Adrenal gland (tissue), 9 donors: ENCODE measurements at regions not wholly inside any gene's neighbourhood (a gene's known extent, or its start where the extent isn't known, plus 50 kb on each side); places are given as distances from the start of the nearest gene placed in this dataset.
"Not testable (repeated sequence)": the region's sequence is repeated elsewhere in the genome, so short reads cannot be mapped to it uniquely, and the experiment has no call there.

Experiments used
- DNase-seq, 7 donors: peaks; one replicate each; pipeline ENCODE4 v3.0.0-alpha.2; 2019 to 2020
- H3K27ac ChIP-seq, 5 donors: fragments of 200-600 bp; sonication (generic) in 4 of 5; 1 replicate in 3 of 5; 2 replicates in 2 of 5; pipeline versions ENCODE4 v1.5.1 to v1.8.0; 2016 to 2020; ENCODE audit warnings: mild to moderate bottlenecking in 1 of 5
- H3K27me3 ChIP-seq: fragments of 200-600 bp; 2 replicates; pipeline ENCODE4 v1.8.0; 2021
- H3K36me3 ChIP-seq, 2 donors: fragments of 200-600 bp; replicated peaks in 1 of 2; 1 replicate in 1 of 2; 2 replicates in 1 of 2; pipeline versions ENCODE4 v1.5.1 to v1.8.0; 2018 to 2022
- H3K4me1 ChIP-seq, 2 donors: fragments of 200-600 bp; replicated peaks in 1 of 2; 1 replicate in 1 of 2; 2 replicates in 1 of 2; pipeline versions ENCODE4 v1.5.1 to v1.8.0; 2018 to 2021
- H3K4me3 ChIP-seq, 4 donors: fragments of 200-600 bp; sonication (generic) in 3 of 4; one replicate each; pipeline ENCODE4 v1.5.1; 2016 to 2018
- H3K9me3 ChIP-seq, 3 donors: fragments of 200-600 bp; sonication (generic) in 1 of 3; replicated peaks in 1 of 3; 1 replicate in 2 of 3; 2 replicates in 1 of 3; pipeline versions ENCODE4 v1.5.1 to v1.8.0; 2016 to 2021
- CTCF ChIP-seq, 6 experiments: fragments of 450-650 bp in 4 of 6; fragments of 200-600 bp in 2 of 6; sonication (generic) in 1 of 6; IDR thresholded peaks; 1 replicate in 5 of 6; 2 replicates in 1 of 6; pipeline versions ENCODE4 v1.5.1 to v1.8.0; 2016 to 2021; ENCODE audit warnings: antibody characterized with exemption in 6 of 6, mild to moderate bottlenecking in 2 of 6, moderate library complexity in 1 of 6
- POLR2A ChIP-seq, 2 donors: fragments of 450-650 bp; IDR thresholded peaks; one replicate each; pipeline ENCODE4 v1.6.1; 2017; ENCODE audit warnings: antibody characterized with exemption in 2 of 2, mild to moderate bottlenecking in 2 of 2, moderate library complexity in 1 of 2
- WGBS, 4 donors: extraction: QIAGEN DNeasy Blood & Tissue Kit in 2 of 4; methylation state at CpG; one replicate each; pipeline versions ENCODE4 v1.1.5 to v1.1.7; 2013 to 2017; 5-methylcytosine and 5-hydroxymethylcytosine counted together
- intact Hi-C, 2 donors: fragments of 100-400 bp; cut with DNase I; formaldehyde crosslinking; loops; one replicate each; pipeline versions ENCODE4 v1.14.1 to v1.15.0; 2022 to 2023
- donor health status: healthy with polysubstance abuse.
- donor health status: Bipolar disorder and iron deficiency.
- donor health status: DM: yes; HTN: yes; CAD: no.
- donor health status: DM: no; HTN: no; CAD: no.
- donor health status: DM: no; HTN: no; CAD: no.

- H3K4me1 ChIP-seq: no peaks in the 10 kb centered on the region
- H3K9me3 ChIP-seq: no peaks in the 10 kb centered on the region
- no peaks in the 10 kb centered on the region for H3K27me3 ChIP-seq
- no peaks in the 10 kb centered on the region for H3K36me3 ChIP-seq
- whole genome bisulfite sequencing, 4 donors: 64 to 72% (median 68%) methylated on average over 3 of the region's 3 CpGs
- DNase-seq: no peak
- no peak overlapping the region for H3K4me3 ChIP-seq
- TF ChIP-seq CTCF (IDR thresholded peaks at IDR 0.05) (no peak), POLR2A (IDR thresholded peaks at IDR 0.05) (no peak)
- H3K27ac ChIP-seq: no peak overlapping the region
- intact Hi-C loops: no loop called here
These were observed 151.9 kb downstream of the GXYLT1 start for GRCh38 chr12:41992692-41993215.

GRCh38 chr12:41992022-41992421, 152.7 kb downstream of the GXYLT1 start:
- intact Hi-C loops: no loop called here
- Histone ChIP-seq H3K4me1 (no peaks in the 10 kb centered on the region), H3K9me3 (no peaks in the 10 kb centered on the region), H3K4me3 (no peak overlapping the region), H3K27me3 (no peaks in the 10 kb centered on the region), H3K36me3 (no peaks in the 10 kb centered on the region), H3K27ac (no peak overlapping the region)
- DNase-seq: no peak
- WGBS, 4 donors: 49 to 72% (median 66%) methylated on average over 1 of the region's 1 CpG
- TF ChIP-seq POLR2A (IDR thresholded peaks at IDR 0.05) (no peak), CTCF (IDR thresholded peaks at IDR 0.05) (no peak)

- TF ChIP-seq CTCF (IDR thresholded peaks at IDR 0.05): no peak
- no peak for TF ChIP-seq POLR2A (IDR thresholded peaks at IDR 0.05)
- no peak overlapping the region for H3K4me3 ChIP-seq
- intact Hi-C loops: no loop called here
- 89 to 94% (median 92%) methylated on average over 2 of the region's 2 CpGs for WGBS, 4 donors
- H3K9me3 ChIP-seq: no peaks in the 10 kb centered on the region
- no peaks in the 10 kb centered on the region for H3K27me3 ChIP-seq
- no peak for DNase-seq
- no peak overlapping the region for H3K27ac ChIP-seq
- no peaks in the 10 kb centered on the region for H3K4me1 ChIP-seq
- no peaks in the 10 kb centered on the region for H3K36me3 ChIP-seq
These were observed 156.0 kb downstream of the GXYLT1 start for GRCh38 chr12:41988715-41989114.

GRCh38 chr12:41986513-41986912, 158.2 kb downstream of the GXYLT1 start:
- H3K36me3 ChIP-seq, H3K4me1 ChIP-seq, H3K9me3 ChIP-seq, DNase-seq, H3K27me3 ChIP-seq, H3K4me3 ChIP-seq, H3K27ac ChIP-seq, intact Hi-C loops: not testable (repeated sequence)
- WGBS, 4 donors: 82 to 93% (median 88%) methylated on average over 2 of the region's 2 CpGs

- H3K4me1 ChIP-seq: no peaks in the 10 kb centered on the region
- no peak overlapping the region for H3K4me3 ChIP-seq
- intact Hi-C loops: no loop called here
- H3K36me3 ChIP-seq: no peaks in the 10 kb centered on the region
- no peak for DNase-seq
- H3K9me3 ChIP-seq: no peaks in the 10 kb centered on the region
- H3K27me3 ChIP-seq: no peaks in the 10 kb centered on the region
- TF ChIP-seq POLR2A (IDR thresholded peaks at IDR 0.05): no peak
- TF ChIP-seq CTCF (IDR thresholded peaks at IDR 0.05): no peak
- H3K27ac ChIP-seq: no peak overlapping the region
These were observed 160.8 kb downstream of the GXYLT1 start for GRCh38 chr12:41983856-41984255.
